HEK293 (cell line): ENCODE measurements at regions not wholly inside any gene's neighbourhood (a gene's known extent, or its start where the extent isn't known, plus 50 kb on each side); places are given as distances from the start of the nearest gene placed in this dataset.
"Not testable (repeated sequence)": the region's sequence is repeated elsewhere in the genome, so short reads cannot be mapped to it uniquely, and the experiment has no call there.

Experiments used
- CTCF ChIA-PET: fragments of 350-600 bp; formaldehyde crosslinking; extraction: SDS; loops from one replicate; lab custom pipeline; 2021; ENCODE audit warnings: antibody characterized with exemption; lab: Yijun Ruan, JAX
- POLR2A ChIA-PET: fragments of 300-600 bp; formaldehyde crosslinking; extraction: SDS; loops from one replicate; lab custom pipeline; 2020; ENCODE audit warnings: antibody characterized with exemption, inconsistent platforms; lab: Yijun Ruan, JAX
- H3K27ac ChIP-seq: fragments of 200-500 bp; sonication (Bioruptor generic); 2 replicates; pipeline ENCODE4 v1.5.1; 2014; ENCODE audit warnings: low read depth, low read length, control low read depth, inconsistent platforms; ENCODE audit errors: extremely low read depth
- H3K36me3 ChIP-seq, 2 experiments: fragments of 200-500 bp in 1 of 2; sonication (Bioruptor generic) in 1 of 2; 1 replicate in 1 of 2; 2 replicates in 1 of 2; pipeline ENCODE4 v1.5.1; 2014 to 2017; ENCODE audit warnings: inconsistent platforms in 2 of 2, low read length in 2 of 2; ENCODE audit not compliant: control insufficient read depth in 2 of 2, insufficient read depth in 1 of 2
- H3K4me1 ChIP-seq: fragments of 200-500 bp; sonication (Bioruptor generic); 2 replicates; pipeline ENCODE4 v1.5.1; 2014; ENCODE audit warnings: mild to moderate bottlenecking, low read length, inconsistent platforms; ENCODE audit not compliant: control insufficient read depth, insufficient read depth
- H3K4me3 ChIP-seq: 2 replicates; pipeline ENCODE4 v1.5.1; 2011; ENCODE audit warnings: low read depth, mild to moderate bottlenecking, control low read depth, low read length, moderate library complexity
- H3K9me3 ChIP-seq: fragments of 200-500 bp; sonication (Bioruptor generic); 2 replicates; pipeline ENCODE4 v1.5.1; 2014; ENCODE audit warnings: low read depth, low read length, inconsistent platforms; ENCODE audit not compliant: control insufficient read depth, insufficient read depth
- CTCF ChIP-seq: fragments of 450-650 bp; formaldehyde crosslinking; IDR thresholded peaks from 2 replicates; pipeline ENCODE4 v1.5.1; 2016; ENCODE audit warnings: missing biosample characterization, missing genetic modification characterization
- GLIS2 ChIP-seq: fragments of 450-650 bp; formaldehyde crosslinking; IDR thresholded peaks from 2 replicates; pipeline ENCODE4 v1.5.1; 2016; ENCODE audit warnings: missing biosample characterization, missing genetic modification characterization
- OVOL3 ChIP-seq: fragments of 450-650 bp; formaldehyde crosslinking; IDR thresholded peaks from 2 replicates; pipeline ENCODE4 v1.5.1; 2016; ENCODE audit warnings: missing biosample characterization, missing genetic modification characterization
- PATZ1 ChIP-seq: fragments of 450-650 bp; formaldehyde crosslinking; IDR thresholded peaks from 2 replicates; pipeline ENCODE4 v1.5.1; 2016; ENCODE audit warnings: missing biosample characterization, missing genetic modification characterization
- PRDM1 ChIP-seq: fragments of 450-650 bp; formaldehyde crosslinking; IDR thresholded peaks from 2 replicates; pipeline ENCODE4; 2016; ENCODE audit warnings: missing biosample characterization, missing genetic modification characterization
- SP3 ChIP-seq: fragments of 450-650 bp; formaldehyde crosslinking; IDR thresholded peaks from 2 replicates; pipeline ENCODE4 v1.5.1; 2016; ENCODE audit warnings: missing biosample characterization, missing genetic modification characterization
- ZBTB44 ChIP-seq: fragments of 450-650 bp; IDR thresholded peaks from 2 replicates; pipeline ENCODE4 v1.5.1; 2018; ENCODE audit warnings: missing biosample characterization, mild to moderate bottlenecking, missing genetic modification characterization
- ZBTB8A ChIP-seq: fragments of 450-650 bp; formaldehyde crosslinking; IDR thresholded peaks from 2 replicates; pipeline ENCODE4 v1.5.1; 2016; ENCODE audit warnings: missing biosample characterization, missing genetic modification characterization
- ZFHX2 ChIP-seq: fragments of 450-650 bp; formaldehyde crosslinking; conservative IDR thresholded peaks from 2 replicates; pipeline ENCODE4 v1.5.1; 2016; ENCODE audit warnings: missing biosample characterization, missing genetic modification characterization
- ZNF148 ChIP-seq: fragments of 450-650 bp; formaldehyde crosslinking; IDR thresholded peaks from 2 replicates; pipeline ENCODE4 v1.5.0; 2017; ENCODE audit warnings: missing biosample characterization, missing genetic modification characterization, borderline replicate concordance
- ZNF169 ChIP-seq: fragments of 450-650 bp; formaldehyde crosslinking; IDR thresholded peaks from 2 replicates; pipeline ENCODE4 v1.5.1; 2016; ENCODE audit warnings: missing biosample characterization, missing genetic modification characterization
- ZNF19 ChIP-seq: fragments of 450-650 bp; formaldehyde crosslinking; IDR thresholded peaks from 2 replicates; pipeline ENCODE4; 2016; ENCODE audit warnings: missing biosample characterization, missing genetic modification characterization, low read depth
- ZNF202 ChIP-seq: fragments of 450-650 bp; formaldehyde crosslinking; IDR thresholded peaks from 2 replicates; pipeline ENCODE4 v1.5.1; 2016; ENCODE audit warnings: missing biosample characterization, missing genetic modification characterization, borderline replicate concordance
- ZNF529 ChIP-seq: fragments of 450-650 bp; formaldehyde crosslinking; IDR thresholded peaks from 2 replicates; pipeline ENCODE4 v1.5.1; 2017; ENCODE audit warnings: missing genetic modification characterization, missing biosample characterization; ENCODE audit not compliant: insufficient replicate concordance
- ZNF580 ChIP-seq: fragments of 450-650 bp; formaldehyde crosslinking; IDR thresholded peaks from 2 replicates; pipeline ENCODE4 v1.5.1; 2016; ENCODE audit warnings: missing biosample characterization, missing genetic modification characterization
- ZNF792 ChIP-seq: fragments of 450-650 bp; formaldehyde crosslinking; IDR thresholded peaks from 2 replicates; pipeline ENCODE4 v1.5.1; 2016; ENCODE audit warnings: missing biosample characterization, missing genetic modification characterization

GRCh38 chr15:75775296-75776064 is 62.8 kb upstream of the CSPG4 start (continued):
- TF ChIP-seq ZFHX2 (tag by site-specific recombination) (no peak), ZNF580 (tag by site-specific recombination) (no peak), CTCF (tag by site-specific recombination) (no peak), ZNF529 (tag by site-specific recombination) (no peak), GLIS2 (0 out of 2 replicates have a peak, but pooled peaks have one; percentile 27), ZNF202 (tag by site-specific recombination) (no peak), PRDM1 (tag by site-specific recombination) (no peak), ZBTB8A (no peak), SP3 (tag by site-specific recombination) (0 out of 2 replicates have a peak, but pooled peaks have one; percentile 25), ZNF792 (no peak), ZNF148 (tag by site-specific recombination) (no peak), ZNF169 (tag by site-specific recombination) (no peak), OVOL3 (no peak), PATZ1 (tag by site-specific recombination) (0 out of 2 replicates have a peak, but pooled peaks have one; percentile 7), ZBTB44 (tag by site-specific recombination) (no peak), ZNF19 (no peak)

- H3K9me3 ChIP-seq, POLR2A ChIA-PET, H3K36me3 ChIP-seq, H3K4me1 ChIP-seq, H3K27ac ChIP-seq, H3K4me3 ChIP-seq, CTCF ChIA-PET: not testable (repeated sequence)
Observed at GRCh38 chr15:75773974-75774373, 61.3 kb upstream of the CSPG4 start.

GRCh38 chr15:75771054-75771453 is 58.4 kb upstream of the CSPG4 start:
- H3K9me3 ChIP-seq, H3K36me3 ChIP-seq, H3K27ac ChIP-seq, H3K4me3 ChIP-seq, H3K4me1 ChIP-seq: not testable (repeated sequence)
- POLR2A ChIA-PET, result interaction anchor here (0.7 kb wide), 1 partner anchor 99 kb away, joined by 3 read pairs; no protein-coding TSS in a partner anchor
- CTCF ChIA-PET, result interaction anchor here (0.6 kb wide), 3 partner anchors 42 to 169 kb away, joined by 3 read pairs; no protein-coding TSS in a partner anchor
